NCI-H1417 (cell line): ENCODE measurements at regions not wholly inside any gene's neighbourhood (a gene's known extent, or its start where the extent isn't known, plus 50 kb on each side); places are given as distances from the start of the nearest gene placed in this dataset.

Source experiments
- DNase-seq, 3 experiments: peaks; one replicate each; lab custom pipeline; 2025; lab: John Stamatoyannopoulos, UW

DNA sequence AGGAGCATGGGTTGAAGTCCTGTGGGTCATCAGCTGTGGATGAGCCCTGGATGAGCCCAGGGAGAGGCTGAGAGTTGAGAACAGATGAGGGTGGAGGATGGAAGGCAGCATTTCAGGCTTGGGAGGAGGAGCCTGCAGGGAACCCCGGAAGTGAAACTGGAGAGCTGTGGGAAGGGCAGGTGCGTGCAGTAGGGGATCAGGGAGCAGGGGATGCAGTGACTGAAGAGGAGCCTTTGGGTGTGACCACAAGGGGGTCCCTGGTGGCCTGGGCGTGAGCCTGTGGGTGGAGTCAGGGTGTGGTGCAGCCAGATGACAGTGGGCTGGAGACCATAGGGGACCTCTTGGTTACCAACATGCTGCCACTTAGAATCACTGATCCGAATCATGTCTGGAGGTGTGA, 115.5 kb downstream of the PAPOLA start:
- DNase-seq = no peak

- no peak for DNase-seq
Observed at GRCh38 chr14:96622926-96623325, 120.7 kb downstream of the PAPOLA start.

DNA sequence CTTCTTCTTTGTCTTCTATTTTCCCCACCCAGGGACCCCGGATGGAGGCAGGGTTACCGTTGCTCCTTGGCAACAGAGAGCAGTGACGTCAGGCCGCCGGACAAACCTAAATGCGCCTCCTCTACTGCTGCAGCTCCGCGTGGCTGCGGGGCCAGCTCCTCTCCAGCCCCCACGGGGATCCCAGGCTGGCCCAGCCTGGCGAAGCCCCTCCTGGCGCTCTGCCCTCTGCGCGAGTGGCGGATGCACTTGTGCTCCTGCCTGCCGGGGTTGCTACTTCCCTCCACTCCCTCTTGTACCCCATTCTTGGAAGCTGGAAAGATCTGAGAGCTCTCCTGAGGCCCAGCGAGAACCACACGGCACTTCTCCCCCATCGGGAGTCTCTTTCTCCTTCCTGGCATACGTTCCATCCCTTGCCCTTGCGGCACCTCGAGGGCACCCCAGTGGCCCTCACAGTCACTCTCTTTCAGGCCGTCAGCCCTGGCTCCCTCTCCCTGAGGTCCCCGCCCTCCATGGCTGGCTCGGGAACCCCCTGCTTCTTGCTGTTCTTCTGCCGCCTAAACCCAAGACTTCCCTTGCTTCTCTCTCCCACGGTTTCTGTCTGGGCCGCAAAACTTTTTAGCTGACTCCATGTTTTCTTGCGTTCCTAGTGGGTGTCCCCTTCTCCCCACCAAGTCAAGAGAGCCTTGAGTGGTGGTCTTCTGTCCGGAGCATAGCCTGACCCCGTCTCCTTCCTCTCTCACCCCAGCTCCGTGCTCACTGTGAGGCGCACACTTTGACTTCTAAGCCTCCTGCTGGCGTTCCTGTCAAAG, 121.7 kb downstream of the PAPOLA start:
- no peak for DNase-seq

DNA sequence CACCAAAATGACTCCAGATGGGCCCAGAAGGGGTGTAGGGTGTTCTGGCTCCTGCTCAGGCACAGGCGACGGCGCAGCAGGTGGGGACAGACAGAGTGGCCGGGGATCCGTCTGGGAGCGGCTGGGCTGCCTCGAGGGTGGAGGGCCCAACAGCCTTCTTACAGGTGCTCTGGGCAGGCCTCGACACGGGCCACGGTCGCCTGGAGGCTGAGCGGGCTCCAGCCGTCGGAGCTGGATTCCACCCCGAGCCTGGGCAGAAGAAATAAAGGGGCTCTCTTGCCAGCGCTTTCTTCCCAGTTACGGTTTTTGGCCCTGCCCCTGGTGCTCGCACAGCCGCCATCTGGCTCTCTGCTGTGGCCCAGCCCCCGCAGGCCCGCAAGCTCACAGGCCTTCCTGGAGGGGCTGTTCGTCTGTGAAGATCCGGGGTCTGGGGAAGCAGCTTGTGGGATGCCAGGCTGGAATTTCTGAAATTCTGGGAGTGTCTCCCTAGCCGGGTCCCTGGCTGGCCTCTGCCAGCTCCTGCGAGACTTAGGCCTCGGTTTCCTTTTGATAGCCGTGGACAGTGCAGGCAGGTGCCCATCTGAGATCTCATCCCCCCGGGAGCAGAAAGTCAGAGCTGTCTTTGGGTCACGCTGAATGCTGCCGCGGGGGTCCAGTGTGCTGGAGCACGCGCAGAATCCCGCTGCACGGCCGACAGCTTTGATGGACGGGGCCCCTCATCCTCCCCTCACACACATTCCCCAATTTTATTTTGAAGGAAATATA, 122.7 kb downstream of the PAPOLA start:
- no peak for DNase-seq

GRCh38 chr14:96625426-96625985, 123.3 kb downstream of the PAPOLA start:
- DNase-seq = no peak

GRCh38 chr14:96626121-96626768, 124.1 kb downstream of the PAPOLA start:
- no peak for DNase-seq

DNA sequence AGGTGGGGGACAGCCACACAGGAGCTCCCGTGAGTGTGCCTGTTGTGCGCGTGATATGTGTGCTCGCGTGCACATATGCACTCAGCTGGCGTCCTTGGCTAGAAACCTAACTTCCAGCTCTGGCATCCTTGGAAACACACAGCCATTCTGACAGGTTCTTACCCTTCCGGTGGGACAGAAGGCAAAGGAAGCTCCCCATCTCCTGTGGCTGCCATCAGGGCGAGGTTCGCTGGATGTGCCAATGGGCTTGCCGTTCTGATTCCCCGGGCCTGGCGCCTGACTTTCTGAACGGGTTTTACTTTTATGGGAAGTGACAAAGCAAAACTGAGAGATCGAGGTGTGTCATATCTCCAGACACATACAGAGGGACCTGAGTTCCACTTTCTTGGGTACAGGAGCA, 124.7 kb downstream of the PAPOLA start:
- DNase-seq = no peak

DNA sequence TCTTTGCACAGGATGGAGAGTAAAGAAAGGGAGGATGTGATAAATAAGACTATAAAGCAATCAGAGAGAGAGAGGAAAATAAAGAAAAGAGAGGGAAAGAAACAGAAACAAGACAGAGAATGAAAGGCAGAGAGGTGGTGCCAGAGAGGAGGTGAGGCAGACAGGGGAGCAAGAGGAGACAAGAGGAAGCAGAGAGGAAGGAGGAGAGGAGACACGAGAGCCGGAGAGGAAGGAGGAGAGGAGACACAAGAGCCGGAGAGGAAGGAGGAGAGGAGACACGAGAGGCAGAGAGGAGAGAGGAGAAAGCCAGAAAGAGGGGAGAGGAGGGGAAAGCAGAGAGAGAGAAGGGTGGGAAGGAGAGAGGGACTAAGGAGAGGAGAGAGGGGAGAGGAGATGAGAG, 125.2 kb downstream of the PAPOLA start:
- DNase-seq = no peak

DNA sequence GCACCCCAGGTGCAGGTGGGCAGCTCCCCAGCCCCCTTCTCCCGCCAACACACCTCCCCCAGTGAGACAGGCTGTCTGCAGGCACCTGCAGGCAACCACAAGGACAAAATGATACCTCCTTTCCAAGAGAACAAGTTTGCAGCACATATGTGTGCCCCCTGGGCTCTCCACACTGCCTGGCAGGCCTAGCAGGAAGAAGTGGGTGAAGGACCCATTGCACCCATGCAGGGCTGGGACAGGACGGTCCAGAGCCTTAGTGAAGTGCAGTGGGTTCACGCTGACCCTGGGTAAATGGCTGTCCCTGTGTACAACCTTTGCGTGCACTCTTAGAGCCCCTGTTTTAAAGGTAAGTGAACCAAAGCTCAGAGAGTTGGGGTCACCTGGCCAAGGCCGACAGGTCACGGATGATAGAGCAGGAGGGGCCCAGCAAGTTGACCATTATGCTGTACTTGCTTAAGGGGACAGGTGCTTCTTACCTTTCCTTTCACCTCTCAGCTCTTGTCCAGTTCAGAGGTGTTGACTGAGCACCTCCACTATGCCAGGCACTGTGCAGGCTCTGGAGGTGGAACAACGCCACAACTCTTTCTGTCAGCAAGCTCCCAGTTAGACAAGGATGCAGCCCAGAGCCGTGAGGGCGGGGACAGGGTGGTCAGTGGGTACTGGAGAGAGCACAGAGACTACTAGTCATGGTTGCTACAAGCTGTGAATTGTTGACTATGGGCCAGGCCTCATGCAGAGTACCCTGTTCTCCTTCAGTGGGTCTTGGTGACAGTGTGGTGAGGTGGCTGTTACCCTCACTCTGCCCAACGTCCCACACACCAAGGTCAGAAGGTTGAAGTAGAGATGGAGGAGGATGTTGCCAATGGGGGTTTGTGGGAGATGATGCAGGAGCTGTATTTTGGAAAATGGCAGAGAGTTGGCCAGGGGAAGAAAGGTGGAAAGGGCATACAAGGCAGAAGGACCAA, 125.9 kb downstream of the PAPOLA start:
- no peak for DNase-seq

DNA sequence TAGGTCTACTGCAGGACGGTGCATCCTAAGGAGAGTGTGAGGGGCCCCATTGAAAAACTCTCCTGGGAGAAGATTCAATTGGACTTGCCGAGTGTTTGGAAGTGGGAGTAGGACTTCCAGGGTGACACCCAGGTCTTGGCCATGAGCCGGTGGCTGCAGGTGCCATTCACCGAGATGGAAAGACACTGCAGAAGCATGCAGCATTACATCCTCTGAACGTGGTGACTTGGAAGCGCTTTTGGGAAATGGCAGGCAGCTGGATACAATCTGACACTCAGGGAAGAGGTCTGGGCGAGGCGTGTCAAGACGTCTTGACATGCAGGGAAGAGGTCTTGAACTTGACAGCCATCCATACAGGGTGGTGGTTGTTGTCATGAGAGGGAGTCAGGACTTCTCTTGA, 126.9 kb downstream of the PAPOLA start:
- DNase-seq = no peak

GRCh38 chr14:96629558-96630222, 127.5 kb downstream of the PAPOLA start:
- no peak for DNase-seq

- DNase-seq = no peak
Observed at GRCh38 chr14:96630281-96630680, 128.1 kb downstream of the PAPOLA start.

DNA sequence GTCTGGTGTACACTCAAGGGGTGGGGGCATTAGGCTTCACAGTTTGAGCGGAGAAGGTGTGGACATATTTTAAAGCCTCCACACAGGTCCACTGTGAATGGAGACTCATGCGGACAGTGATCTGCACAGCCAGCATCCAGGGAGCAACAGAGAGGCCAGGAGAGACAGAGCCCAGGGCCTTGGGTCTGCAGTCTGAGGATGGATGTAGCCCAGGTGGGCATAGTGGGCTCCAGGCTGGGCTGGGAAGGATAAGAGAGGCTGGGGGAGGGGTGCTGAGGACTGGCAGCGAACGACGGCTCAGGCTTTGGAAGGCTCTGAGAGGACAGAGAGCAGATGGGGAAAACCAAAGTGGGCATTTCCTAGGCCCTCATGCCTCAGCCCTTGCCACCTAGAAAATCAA, 128.8 kb downstream of the PAPOLA start:
- no peak for DNase-seq

DNA sequence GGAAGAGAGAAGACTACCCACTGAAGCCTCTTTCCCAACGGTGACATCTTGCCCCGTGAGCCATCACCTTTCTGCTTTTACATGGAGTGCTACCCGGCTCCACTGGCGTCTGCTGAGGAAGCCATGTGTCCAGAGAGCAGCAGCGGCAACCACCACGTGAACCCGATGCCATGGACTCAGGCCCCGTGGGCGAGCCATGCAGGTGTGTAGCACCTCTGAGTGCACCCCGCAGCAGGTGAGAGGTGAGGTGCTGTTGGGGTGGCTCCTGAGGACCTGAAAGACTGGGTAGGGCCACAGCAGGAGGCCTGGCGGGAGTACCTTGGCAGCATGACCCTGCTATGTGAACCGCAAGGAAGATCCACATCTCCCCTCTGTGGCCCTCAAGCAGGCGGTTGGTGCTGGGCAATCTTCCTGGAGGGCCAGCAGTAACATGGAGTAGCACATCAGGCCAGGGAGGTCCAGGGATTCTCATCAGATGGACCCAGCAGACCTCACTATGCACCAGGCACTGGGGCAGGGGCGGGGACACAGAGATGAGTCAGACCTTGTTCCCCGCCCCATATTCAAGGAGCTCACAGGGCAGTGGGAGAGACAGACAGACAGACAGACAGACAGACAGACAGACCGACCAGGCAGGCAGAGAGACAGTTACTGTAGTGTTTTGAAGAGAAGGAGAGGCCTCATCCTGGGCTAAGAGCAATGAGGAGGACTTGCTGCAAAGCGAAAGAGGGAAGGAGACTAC, 129.6 kb downstream of the PAPOLA start:
- no peak for DNase-seq

GRCh38 chr14:96632363-96632758, 130.2 kb downstream of the PAPOLA start:
- DNase-seq = no peak

- DNase-seq = no peak
Observed at GRCh38 chr14:96633096-96633495, 130.9 kb downstream of the PAPOLA start.

- DNase-seq = no peak
Observed at GRCh38 chr14:96634481-96634880, 132.3 kb downstream of the PAPOLA start.

- DNase-seq = no peak
Observed at GRCh38 chr14:96634896-96635295, 132.7 kb downstream of the PAPOLA start.

GRCh38 chr14:96635850-96636249, 133.7 kb downstream of the PAPOLA start:
- DNase-seq = no peak

DNA sequence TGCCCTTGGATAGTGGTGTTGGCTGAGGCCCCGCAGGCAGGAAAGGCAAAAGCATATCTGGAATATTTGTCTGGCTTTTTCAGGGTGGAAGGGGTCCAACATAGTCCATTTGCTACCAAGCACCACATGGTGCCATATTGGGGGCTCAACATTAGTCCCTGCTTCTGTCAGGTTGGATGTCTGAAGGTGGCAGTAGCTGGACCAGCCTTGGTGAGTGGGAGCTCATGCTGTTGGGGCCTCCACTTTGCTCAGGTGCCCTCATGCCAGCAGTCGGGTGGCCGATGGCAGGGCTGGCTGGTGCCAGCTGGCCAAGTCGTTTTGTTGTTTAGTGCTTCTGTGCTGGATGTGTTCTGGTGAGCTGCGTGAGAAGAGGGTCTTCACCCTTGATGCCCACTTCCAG, 135.3 kb downstream of the PAPOLA start:
- DNase-seq = no peak
